Psoas muscle (tissue), 7 donors: ENCODE measurements at regions not wholly inside any gene's neighbourhood (a gene's known extent, or its start where the extent isn't known, plus 50 kb on each side); places are given as distances from the start of the nearest gene placed in this dataset.

ENCODE experiments used
- ATAC-seq, 4 donors: fragments of 200-7000 bp; cut with Tn5 transposase; one replicate each; pipeline ENCODE4 v1.9.1; 2020; ENCODE audit warnings: moderate library complexity in 3 of 4, mild to moderate bottlenecking in 2 of 4
- DNase-seq, 2 donors: peaks; one replicate each; pipeline ENCODE4 v3.0.0-alpha.2; 2020
- H3K27ac ChIP-seq: fragments of 200-600 bp; one replicate; pipeline ENCODE4 v1.8.0; 2022
- H3K27me3 ChIP-seq, 3 donors: fragments of 200-600 bp in 1 of 3; one replicate each; pipeline versions ENCODE4 v1.6.1 to v1.8.0; 2013 to 2022; ENCODE audit warnings: low read length in 2 of 3, mild to moderate bottlenecking in 2 of 3, moderate library complexity in 1 of 3; ENCODE audit not compliant: insufficient read depth in 3 of 3
- H3K36me3 ChIP-seq, 2 donors: fragments of 200-600 bp in 1 of 2; one replicate each; pipeline versions ENCODE4 v1.6.1 to v1.8.0; 2013 to 2022; ENCODE audit warnings: low read depth in 1 of 2, mild to moderate bottlenecking in 1 of 2, moderate library complexity in 1 of 2; ENCODE audit not compliant: insufficient read depth in 1 of 2
- H3K4me1 ChIP-seq: fragments of 200-600 bp; one replicate; pipeline ENCODE4 v1.8.0; 2022
- H3K4me3 ChIP-seq: fragments of 200-600 bp; one replicate; pipeline ENCODE4 v1.8.0; 2022; ENCODE audit warnings: mild to moderate bottlenecking
- H3K9me3 ChIP-seq: fragments of 200-600 bp; one replicate; pipeline ENCODE4 v1.8.0; 2022
- CTCF ChIP-seq: fragments of 200-600 bp; IDR thresholded peaks from one replicate; pipeline ENCODE4 v1.8.0; 2022; ENCODE audit warnings: antibody characterized with exemption
- WGBS, 3 donors: extraction: QIAGEN DNeasy Blood & Tissue Kit; methylation state at CpG; one replicate each; pipeline versions ENCODE4 v1.1.6 to v1.1.7; 2013; 5-methylcytosine and 5-hydroxymethylcytosine counted together
- intact Hi-C, 2 donors: fragments of 100-400 bp; cut with DNase I; formaldehyde crosslinking; loops; one replicate each; pipeline versions ENCODE4 v1.11.0 to v1.14.2; 2022
- donor health status: healthy with polysubstance abuse.
- donor health status: DM: no; HTN: no; CAD: no; lungs with moderate emphysema.
- donor health status: Bipolar disorder and iron deficiency.
- donor health status: healthy.
- donor health status: DM: yes; HTN: yes; CAD: no.
- donor health status: DM: no; HTN: no; CAD: no.
- donor health status: DM: yes; HTN: yes; CAD: no.

- WGBS, 3 donors, result 84 to 88% (median 87%) methylated on average over 6 of the region's 6 CpGs
- ATAC-seq (no peak), DNase-seq (no peak)
- Histone ChIP-seq H3K4me3 (no peak overlapping the region), H3K4me1 (no peaks in the 10 kb centered on the region), H3K27me3 (no peaks in the 10 kb centered on the region), H3K36me3 (no peaks in the 10 kb centered on the region), H3K9me3 (no peaks in the 10 kb centered on the region), H3K27ac (no peak overlapping the region)
- no peak for TF ChIP-seq CTCF
- intact Hi-C loops, result no loop called here
Observed at GRCh38 chr13:103356226-103356864, 290.1 kb upstream of the SLC10A2 start.

DNA sequence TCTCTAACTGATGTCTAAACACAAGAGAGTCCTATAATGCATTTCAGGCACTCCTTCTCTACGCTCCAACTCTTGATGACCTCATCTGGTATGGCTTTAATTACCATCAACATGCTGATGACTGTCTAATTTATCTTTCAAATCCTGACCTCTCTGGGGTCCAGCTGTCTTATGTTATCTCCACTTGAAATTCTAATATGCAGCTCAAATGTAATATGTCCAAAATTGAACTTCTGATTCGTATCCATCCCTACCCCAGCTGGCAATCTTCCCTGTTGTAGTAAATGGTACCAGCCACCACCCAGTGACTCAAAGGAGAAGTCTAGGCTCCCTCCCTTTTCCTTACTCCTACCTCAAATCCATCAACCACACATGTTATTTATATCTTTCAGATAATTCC is 288.0 kb upstream of the SLC10A2 start:
- no peak for ATAC-seq

GRCh38 chr13:103351035-103351828 is 285.0 kb upstream of the SLC10A2 start:
- no peak for TF ChIP-seq CTCF
- Histone ChIP-seq H3K4me1 (no peaks in the 10 kb centered on the region), H3K27ac (no peak overlapping the region), H3K36me3 (no peaks in the 10 kb centered on the region), H3K27me3 (no peaks in the 10 kb centered on the region), H3K9me3 (no peaks in the 10 kb centered on the region), H3K4me3 (no peak overlapping the region)
- DNase-seq (no peak), ATAC-seq (no peak)
- WGBS, 3 donors, result 23 to 32% (median 29%) methylated on average over 10 of the region's 10 CpGs
- intact Hi-C loops, result no loop called here

More for the DNA sequence above, 288.0 kb upstream of the SLC10A2 start:
- intact Hi-C loops, result no loop called here
- Histone ChIP-seq H3K27ac (no peak overlapping the region), H3K4me3 (no peak overlapping the region), H3K27me3 (no peaks in the 10 kb centered on the region), H3K9me3 (no peaks in the 10 kb centered on the region), H3K4me1 (no peaks in the 10 kb centered on the region), H3K36me3 (no peaks in the 10 kb centered on the region)
- 29 to 45% (median 42%) methylated on average over 2 of the region's 2 CpGs for WGBS, 3 donors
- no peak for TF ChIP-seq CTCF
- DNase-seq, result no peak

GRCh38 chr13:103350147-103350546 is 283.9 kb upstream of the SLC10A2 start:
- no peak for TF ChIP-seq CTCF
- WGBS, 3 donors, result 68 to 89% (median 75%) methylated on average over 1 of the region's 1 CpG
- intact Hi-C loops, result no loop called here

More at GRCh38 chr13:103350147-103350546, 283.9 kb upstream of the SLC10A2 start:
- Histone ChIP-seq H3K27ac (no peak overlapping the region), H3K27me3 (no peaks in the 10 kb centered on the region), H3K4me3 (no peak overlapping the region), H3K36me3 (no peaks in the 10 kb centered on the region), H3K9me3 (peaks cover under 1% of the 10 kb centered on the region), H3K4me1 (no peaks in the 10 kb centered on the region)
- ATAC-seq, result no peak
- DNase-seq, result no peak
